ENCODE measurements at regions not wholly inside any gene's neighbourhood (a gene's known extent, or its start where the extent isn't known, plus 50 kb on each side); places are given as distances from the start of the nearest gene placed in this dataset.

DNA sequence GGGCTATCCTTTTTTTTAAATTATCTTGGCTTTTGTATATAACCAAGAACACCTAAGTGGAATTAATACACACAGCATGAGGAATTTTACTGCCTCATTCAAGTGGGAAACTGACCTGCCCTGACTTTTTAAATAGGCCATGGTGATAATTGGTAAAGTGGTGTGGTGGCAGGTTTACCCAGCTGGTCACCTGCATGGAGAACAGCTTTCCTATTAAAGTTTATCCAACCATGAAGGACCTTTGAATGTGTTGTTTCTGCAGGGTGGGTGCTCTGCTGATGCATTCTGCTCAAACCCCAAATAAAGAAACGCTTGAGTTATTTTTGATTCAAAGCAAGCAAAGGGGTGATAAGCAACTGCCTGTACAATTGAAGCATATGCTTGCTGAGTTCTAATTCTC lies 261.0 kb upstream of the GRIN3A start:
- Histone ChIP-seq H3K27ac (replicated peaks) (no peak overlapping the region), H3K27me3 (ENCODE audit: insufficient read depth, poor library complexity, severe bottlenecking) (no peaks in the 10 kb centered on the region), H3K4me3 (replicated peaks; ENCODE audit: insufficient read depth, low read length) (no peak overlapping the region)
- no peak for DNase-seq (ENCODE audit: low read depth in 1 of 2, low spot score in 1 of 2)
- TF ChIP-seq, protein P1, sequence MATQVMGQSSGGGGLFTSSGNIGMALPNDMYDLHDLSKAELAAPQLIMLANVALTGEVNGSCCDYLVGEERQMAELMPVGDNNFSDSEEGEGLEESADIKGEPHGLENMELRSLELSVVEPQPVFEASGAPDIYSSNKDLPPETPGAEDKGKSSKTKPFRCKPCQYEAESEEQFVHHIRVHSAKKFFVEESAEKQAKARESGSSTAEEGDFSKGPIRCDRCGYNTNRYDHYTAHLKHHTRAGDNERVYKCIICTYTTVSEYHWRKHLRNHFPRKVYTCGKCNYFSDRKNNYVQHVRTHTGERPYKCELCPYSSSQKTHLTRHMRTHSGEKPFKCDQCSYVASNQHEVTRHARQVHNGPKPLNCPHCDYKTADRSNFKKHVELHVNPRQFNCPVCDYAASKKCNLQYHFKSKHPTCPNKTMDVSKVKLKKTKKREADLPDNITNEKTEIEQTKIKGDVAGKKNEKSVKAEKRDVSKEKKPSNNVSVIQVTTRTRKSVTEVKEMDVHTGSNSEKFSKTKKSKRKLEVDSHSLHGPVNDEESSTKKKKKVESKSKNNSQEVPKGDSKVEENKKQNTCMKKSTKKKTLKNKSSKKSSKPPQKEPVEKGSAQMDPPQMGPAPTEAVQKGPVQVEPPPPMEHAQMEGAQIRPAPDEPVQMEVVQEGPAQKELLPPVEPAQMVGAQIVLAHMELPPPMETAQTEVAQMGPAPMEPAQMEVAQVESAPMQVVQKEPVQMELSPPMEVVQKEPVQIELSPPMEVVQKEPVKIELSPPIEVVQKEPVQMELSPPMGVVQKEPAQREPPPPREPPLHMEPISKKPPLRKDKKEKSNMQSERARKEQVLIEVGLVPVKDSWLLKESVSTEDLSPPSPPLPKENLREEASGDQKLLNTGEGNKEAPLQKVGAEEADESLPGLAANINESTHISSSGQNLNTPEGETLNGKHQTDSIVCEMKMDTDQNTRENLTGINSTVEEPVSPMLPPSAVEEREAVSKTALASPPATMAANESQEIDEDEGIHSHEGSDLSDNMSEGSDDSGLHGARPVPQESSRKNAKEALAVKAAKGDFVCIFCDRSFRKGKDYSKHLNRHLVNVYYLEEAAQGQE (IDR thresholded peaks at IDR 0.05; ENCODE audit: insufficient replicate concordance, low read depth), result no peak
- TF ChIP-seq POLR2AphosphoS5 (IDR thresholded peaks at IDR 0.05; ENCODE audit: low read depth) (no peak), SPI1 (IDR thresholded peaks at IDR 0.05; ENCODE audit: borderline replicate concordance, low read depth) (no peak), GABPA (IDR thresholded peaks at IDR 0.05; ENCODE audit: low read depth) (no peak)
- TF ChIP-seq, protein P2, sequence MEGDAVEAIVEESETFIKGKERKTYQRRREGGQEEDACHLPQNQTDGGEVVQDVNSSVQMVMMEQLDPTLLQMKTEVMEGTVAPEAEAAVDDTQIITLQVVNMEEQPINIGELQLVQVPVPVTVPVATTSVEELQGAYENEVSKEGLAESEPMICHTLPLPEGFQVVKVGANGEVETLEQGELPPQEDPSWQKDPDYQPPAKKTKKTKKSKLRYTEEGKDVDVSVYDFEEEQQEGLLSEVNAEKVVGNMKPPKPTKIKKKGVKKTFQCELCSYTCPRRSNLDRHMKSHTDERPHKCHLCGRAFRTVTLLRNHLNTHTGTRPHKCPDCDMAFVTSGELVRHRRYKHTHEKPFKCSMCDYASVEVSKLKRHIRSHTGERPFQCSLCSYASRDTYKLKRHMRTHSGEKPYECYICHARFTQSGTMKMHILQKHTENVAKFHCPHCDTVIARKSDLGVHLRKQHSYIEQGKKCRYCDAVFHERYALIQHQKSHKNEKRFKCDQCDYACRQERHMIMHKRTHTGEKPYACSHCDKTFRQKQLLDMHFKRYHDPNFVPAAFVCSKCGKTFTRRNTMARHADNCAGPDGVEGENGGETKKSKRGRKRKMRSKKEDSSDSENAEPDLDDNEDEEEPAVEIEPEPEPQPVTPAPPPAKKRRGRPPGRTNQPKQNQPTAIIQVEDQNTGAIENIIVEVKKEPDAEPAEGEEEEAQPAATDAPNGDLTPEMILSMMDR (IDR thresholded peaks at IDR 0.05; ENCODE audit: insufficient read depth, low read length), result no peak

DNA sequence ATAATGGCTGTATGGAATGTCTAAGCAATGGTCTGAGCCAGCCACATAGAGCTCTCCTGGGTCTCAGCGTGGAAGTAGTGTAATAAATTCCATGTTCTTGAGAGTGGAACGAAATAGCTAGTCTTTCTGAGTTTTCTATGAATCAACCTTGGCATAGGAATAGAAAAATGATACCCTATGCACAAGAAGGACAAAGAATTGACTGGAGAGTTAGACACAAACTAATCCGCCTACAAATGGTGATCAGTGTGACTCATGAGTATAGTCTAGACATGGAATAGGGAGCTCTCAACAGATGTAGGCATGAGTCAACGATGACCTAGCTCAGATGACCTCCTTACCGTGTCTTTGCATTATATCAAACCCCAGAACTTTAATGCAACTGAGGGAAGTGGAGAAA lies 256.8 kb upstream of the GRIN3A start:
- TF ChIP-seq, protein P1 (IDR thresholded peaks at IDR 0.05; ENCODE audit: insufficient replicate concordance, low read depth), result no peak
- no peak for TF ChIP-seq POLR2AphosphoS5 (IDR thresholded peaks at IDR 0.05; ENCODE audit: low read depth)
- TF ChIP-seq GABPA (IDR thresholded peaks at IDR 0.05; ENCODE audit: low read depth), result no peak
- no peak for TF ChIP-seq SPI1 (IDR thresholded peaks at IDR 0.05; ENCODE audit: borderline replicate concordance, low read depth)
- TF ChIP-seq, protein P2 (IDR thresholded peaks at IDR 0.05; ENCODE audit: insufficient read depth, low read length), result no peak
- Histone ChIP-seq H3K27ac (replicated peaks) (no peak overlapping the region), H3K27me3 (ENCODE audit: insufficient read depth, poor library complexity, severe bottlenecking) (no peaks in the 10 kb centered on the region), H3K4me3 (replicated peaks; ENCODE audit: insufficient read depth, low read length) (no peak overlapping the region)
- DNase-seq (ENCODE audit: low read depth in 1 of 2, low spot score in 1 of 2), result no peak

DNA sequence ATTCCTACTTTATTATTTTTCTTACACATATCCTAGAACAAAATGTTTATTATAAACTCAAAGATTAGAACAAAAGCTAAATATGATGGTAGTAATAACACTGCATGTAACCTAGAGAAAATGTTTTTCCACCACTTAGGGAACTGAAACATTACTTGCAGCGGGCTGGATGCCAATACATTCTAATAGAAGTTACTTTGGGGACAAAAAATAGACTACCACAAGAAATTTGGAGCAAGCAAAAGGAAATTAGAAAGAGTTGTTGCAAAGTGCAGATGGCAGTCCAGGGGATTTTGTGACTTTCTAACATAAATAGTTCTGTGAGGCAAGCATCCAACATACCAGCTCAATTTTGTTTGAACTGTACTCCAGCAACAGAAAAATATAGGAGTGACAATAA lies 255.3 kb upstream of the GRIN3A start:
- no peak overlapping the region for H3K4me3 ChIP-seq (replicated peaks; ENCODE audit: insufficient read depth, low read length)
- no peak for TF ChIP-seq GABPA (IDR thresholded peaks at IDR 0.05; ENCODE audit: low read depth)
- no peak for TF ChIP-seq POLR2AphosphoS5 (IDR thresholded peaks at IDR 0.05; ENCODE audit: low read depth)
- TF ChIP-seq, protein P1 (IDR thresholded peaks at IDR 0.05; ENCODE audit: insufficient replicate concordance, low read depth), result no peak
- TF ChIP-seq SPI1 (IDR thresholded peaks at IDR 0.05; ENCODE audit: borderline replicate concordance, low read depth), result no peak
- TF ChIP-seq, protein P2 (IDR thresholded peaks at IDR 0.05; ENCODE audit: insufficient read depth, low read length), result no peak
- H3K27ac ChIP-seq (replicated peaks), result no peak overlapping the region
- DNase-seq (ENCODE audit: low read depth in 1 of 2, low spot score in 1 of 2), result no peak
- H3K27me3 ChIP-seq (ENCODE audit: insufficient read depth, poor library complexity, severe bottlenecking), result no peaks in the 10 kb centered on the region
